Thyroid gland (tissue), 4 donors: ENCODE measurements at regions not wholly inside any gene's neighbourhood (a gene's known extent, or its start where the extent isn't known, plus 50 kb on each side); places are given as distances from the start of the nearest gene placed in this dataset.

ENCODE experiments used
- DNase-seq, 2 donors: peaks; one replicate each; pipeline ENCODE4 v3.0.0-alpha.2; 2019
- H3K27ac ChIP-seq, 3 donors: fragments of 200-600 bp; sonication (generic); 1 replicate in 2 of 3; 2 replicates in 1 of 3; pipeline ENCODE4 v1.5.1; 2016 to 2019; ENCODE audit warnings: mild to moderate bottlenecking in 1 of 3, moderate library complexity in 1 of 3
- H3K27me3 ChIP-seq: fragments of 200-600 bp; sonication (generic); one replicate; pipeline ENCODE4 v1.5.1; 2019
- H3K36me3 ChIP-seq, 2 donors: fragments of 200-600 bp; sonication (generic); one replicate each; pipeline ENCODE4 v1.5.1; 2016 to 2019
- H3K4me1 ChIP-seq, 2 donors: fragments of 200-600 bp; sonication (generic); one replicate each; pipeline ENCODE4 v1.5.1; 2017 to 2019
- H3K4me3 ChIP-seq, 3 donors: fragments of 200-600 bp; sonication (generic); replicated peaks in 1 of 3; 1 replicate in 2 of 3; 2 replicates in 1 of 3; pipeline ENCODE4 v1.5.1; 2016; ENCODE audit warnings: mild to moderate bottlenecking in 1 of 3
- H3K9me3 ChIP-seq: fragments of 200-600 bp; sonication (generic); one replicate; pipeline ENCODE4 v1.5.1; 2017
- POLR2A ChIP-seq, 2 donors: fragments of 450-650 bp; IDR thresholded peaks; one replicate each; pipeline ENCODE4 v1.6.1; 2017; ENCODE audit warnings: antibody characterized with exemption in 2 of 2, mild to moderate bottlenecking in 2 of 2, moderate library complexity in 1 of 2
- WGBS, 2 donors: methylation state at CpG; one replicate each; pipeline ENCODE4 v1.1.5; 2017; 5-methylcytosine and 5-hydroxymethylcytosine counted together
- intact Hi-C: fragments of 100-400 bp; cut with DNase I; formaldehyde crosslinking; loops from one replicate; pipeline ENCODE4 v1.15.1; 2023
- TF ChIP-seq, protein P1 (sequence below), 6 experiments: fragments of 200-600 bp in 3 of 6; fragments of 450-650 bp in 3 of 6; sonication (generic) in 3 of 6; IDR thresholded peaks; one replicate each; pipeline ENCODE4 v1.5.1; 2016 to 2019; ENCODE audit warnings: antibody characterized with exemption in 6 of 6, mild to moderate bottlenecking in 2 of 6, inconsistent platforms in 1 of 6, moderate library complexity in 1 of 6

GRCh38 chr13:39955560-39955959 is 300.1 kb downstream of the COG6 start:
- H3K27me3 ChIP-seq, result no peaks in the 10 kb centered on the region
- no peaks in the 10 kb centered on the region for H3K4me1 ChIP-seq
- no peak overlapping the region for H3K4me3 ChIP-seq
- H3K27ac ChIP-seq, result no peak overlapping the region
- WGBS, 2 donors, result 82 to 96% methylated on average over 1 of the region's 1 CpG
- no peak for DNase-seq
- intact Hi-C loops, result no loop called here
- H3K36me3 ChIP-seq, result no peaks in the 10 kb centered on the region
- H3K9me3 ChIP-seq, result no peaks in the 10 kb centered on the region
- TF ChIP-seq POLR2A (IDR thresholded peaks at IDR 0.05), result no peak
- TF ChIP-seq, protein P1, sequence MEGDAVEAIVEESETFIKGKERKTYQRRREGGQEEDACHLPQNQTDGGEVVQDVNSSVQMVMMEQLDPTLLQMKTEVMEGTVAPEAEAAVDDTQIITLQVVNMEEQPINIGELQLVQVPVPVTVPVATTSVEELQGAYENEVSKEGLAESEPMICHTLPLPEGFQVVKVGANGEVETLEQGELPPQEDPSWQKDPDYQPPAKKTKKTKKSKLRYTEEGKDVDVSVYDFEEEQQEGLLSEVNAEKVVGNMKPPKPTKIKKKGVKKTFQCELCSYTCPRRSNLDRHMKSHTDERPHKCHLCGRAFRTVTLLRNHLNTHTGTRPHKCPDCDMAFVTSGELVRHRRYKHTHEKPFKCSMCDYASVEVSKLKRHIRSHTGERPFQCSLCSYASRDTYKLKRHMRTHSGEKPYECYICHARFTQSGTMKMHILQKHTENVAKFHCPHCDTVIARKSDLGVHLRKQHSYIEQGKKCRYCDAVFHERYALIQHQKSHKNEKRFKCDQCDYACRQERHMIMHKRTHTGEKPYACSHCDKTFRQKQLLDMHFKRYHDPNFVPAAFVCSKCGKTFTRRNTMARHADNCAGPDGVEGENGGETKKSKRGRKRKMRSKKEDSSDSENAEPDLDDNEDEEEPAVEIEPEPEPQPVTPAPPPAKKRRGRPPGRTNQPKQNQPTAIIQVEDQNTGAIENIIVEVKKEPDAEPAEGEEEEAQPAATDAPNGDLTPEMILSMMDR (IDR thresholded peaks at IDR 0.05), result no peak

GRCh38 chr13:39956036-39956435 is 300.6 kb downstream of the COG6 start:
- TF ChIP-seq POLR2A (IDR thresholded peaks at IDR 0.05), result no peak
- TF ChIP-seq, protein P1 (IDR thresholded peaks at IDR 0.05), result no peak
- WGBS, 2 donors, result 94 to 95% methylated on average over 2 of the region's 2 CpGs
- no peak overlapping the region for H3K27ac ChIP-seq
- no peaks in the 10 kb centered on the region for H3K4me1 ChIP-seq
- H3K4me3 ChIP-seq, result no peak overlapping the region
- H3K9me3 ChIP-seq, result no peaks in the 10 kb centered on the region
- H3K36me3 ChIP-seq, result no peaks in the 10 kb centered on the region
- DNase-seq, result no peak
- intact Hi-C loops, result no loop called here
- H3K27me3 ChIP-seq, result no peaks in the 10 kb centered on the region

- intact Hi-C loops, result no loop called here
- 83 to 85% methylated on average over 5 of the region's 5 CpGs for whole genome bisulfite sequencing, 2 donors
- no peak overlapping the region for H3K27ac ChIP-seq
- TF ChIP-seq, protein P1 (IDR thresholded peaks at IDR 0.05), result no peak
- no peak for TF ChIP-seq POLR2A (IDR thresholded peaks at IDR 0.05)
- no peaks in the 10 kb centered on the region for H3K27me3 ChIP-seq
- H3K36me3 ChIP-seq, result no peaks in the 10 kb centered on the region
- no peaks in the 10 kb centered on the region for H3K9me3 ChIP-seq
- no peak overlapping the region for H3K4me3 ChIP-seq
- H3K4me1 ChIP-seq, result no peaks in the 10 kb centered on the region
- DNase-seq, result no peak
These were observed 302.6 kb downstream of the COG6 start for GRCh38 chr13:39957868-39958677.

DNA sequence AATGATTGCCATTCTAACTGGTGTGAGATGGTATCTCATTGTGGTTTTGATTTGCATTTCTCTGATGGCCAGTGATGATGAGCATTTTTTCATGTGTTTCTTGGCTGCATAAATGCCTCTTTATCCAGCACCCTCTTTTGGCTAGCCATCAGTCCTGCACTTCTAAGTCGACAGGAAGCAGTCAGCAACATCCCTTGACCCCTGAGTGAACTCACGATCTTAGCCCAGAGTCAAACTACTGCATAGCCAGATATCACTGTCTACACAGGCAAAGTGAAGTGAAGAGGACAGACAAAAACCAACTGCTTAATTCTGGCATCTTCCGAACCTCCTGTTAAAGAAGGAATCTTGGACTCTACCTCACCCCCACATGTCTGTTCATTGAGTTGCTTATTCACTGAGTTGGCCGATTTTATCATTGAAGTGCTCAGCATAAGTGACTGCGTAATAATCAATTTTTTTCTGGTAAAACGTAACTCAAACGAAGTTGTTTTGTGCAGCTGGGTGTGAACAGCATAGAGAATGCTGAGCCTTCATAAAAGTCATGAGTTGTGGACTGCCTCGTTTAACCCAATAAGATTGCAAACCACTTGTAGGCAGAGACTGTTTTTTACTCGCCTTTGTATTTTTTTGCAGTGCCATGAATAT is 304.2 kb downstream of the COG6 start:
- H3K27ac ChIP-seq, result no peak overlapping the region
- no peak overlapping the region for H3K4me3 ChIP-seq
- no peaks in the 10 kb centered on the region for H3K36me3 ChIP-seq
- H3K4me1 ChIP-seq, result no peaks in the 10 kb centered on the region
- TF ChIP-seq POLR2A (IDR thresholded peaks at IDR 0.05), result no peak
- TF ChIP-seq, protein P1 (IDR thresholded peaks at IDR 0.05), result no peak
- intact Hi-C loops, result no loop called here
- no peaks in the 10 kb centered on the region for H3K9me3 ChIP-seq
- 66 to 71% methylated on average over 9 of the region's 9 CpGs for WGBS, 2 donors
- no peaks in the 10 kb centered on the region for H3K27me3 ChIP-seq
- DNase-seq, result no peak

DNA sequence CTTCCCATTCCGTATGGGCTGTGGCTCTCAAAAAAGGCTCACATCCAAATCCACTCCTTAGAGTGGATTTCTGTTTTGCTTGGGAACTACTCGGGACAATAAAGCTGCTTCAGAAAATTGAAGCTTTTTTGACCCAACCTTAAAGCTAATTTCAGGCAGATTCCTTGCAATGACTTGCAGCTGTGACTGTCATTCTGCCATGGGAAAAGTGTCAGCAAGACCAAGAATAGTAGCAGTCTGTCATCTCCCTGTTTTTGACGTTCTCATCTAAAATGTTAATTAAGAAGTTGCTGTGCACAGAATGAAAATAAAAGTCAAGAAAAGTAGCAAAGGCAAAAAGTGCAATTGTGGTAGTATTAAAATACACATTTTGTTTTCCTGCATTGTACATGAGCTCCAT is 304.7 kb downstream of the COG6 start:
- Histone ChIP-seq H3K36me3 (no peaks in the 10 kb centered on the region), H3K27me3 (no peaks in the 10 kb centered on the region), H3K9me3 (no peaks in the 10 kb centered on the region), H3K27ac (no peak overlapping the region), H3K4me1 (peaks cover 0 to 2% of the 10 kb centered on the region in 2 donors), H3K4me3 (no peak overlapping the region)
- intact Hi-C loops, result no loop called here
- DNase-seq, result no peak
- 42 to 48% methylated on average over 3 of the region's 3 CpGs for WGBS, 2 donors
- no peak for TF ChIP-seq POLR2A (IDR thresholded peaks at IDR 0.05)
- TF ChIP-seq, protein P1 (IDR thresholded peaks at IDR 0.05), result no peak
